Suppressor macrophage treated with lipopolysaccharide for 4 hours (primary cell): ENCODE measurements at regions not wholly inside any gene's neighbourhood (a gene's known extent, or its start where the extent isn't known, plus 50 kb on each side); places are given as distances from the start of the nearest gene placed in this dataset.

Source experiments
- DNase-seq: peaks from one replicate; pipeline ENCODE4 v3.0.0-alpha.2; 2020

DNA sequence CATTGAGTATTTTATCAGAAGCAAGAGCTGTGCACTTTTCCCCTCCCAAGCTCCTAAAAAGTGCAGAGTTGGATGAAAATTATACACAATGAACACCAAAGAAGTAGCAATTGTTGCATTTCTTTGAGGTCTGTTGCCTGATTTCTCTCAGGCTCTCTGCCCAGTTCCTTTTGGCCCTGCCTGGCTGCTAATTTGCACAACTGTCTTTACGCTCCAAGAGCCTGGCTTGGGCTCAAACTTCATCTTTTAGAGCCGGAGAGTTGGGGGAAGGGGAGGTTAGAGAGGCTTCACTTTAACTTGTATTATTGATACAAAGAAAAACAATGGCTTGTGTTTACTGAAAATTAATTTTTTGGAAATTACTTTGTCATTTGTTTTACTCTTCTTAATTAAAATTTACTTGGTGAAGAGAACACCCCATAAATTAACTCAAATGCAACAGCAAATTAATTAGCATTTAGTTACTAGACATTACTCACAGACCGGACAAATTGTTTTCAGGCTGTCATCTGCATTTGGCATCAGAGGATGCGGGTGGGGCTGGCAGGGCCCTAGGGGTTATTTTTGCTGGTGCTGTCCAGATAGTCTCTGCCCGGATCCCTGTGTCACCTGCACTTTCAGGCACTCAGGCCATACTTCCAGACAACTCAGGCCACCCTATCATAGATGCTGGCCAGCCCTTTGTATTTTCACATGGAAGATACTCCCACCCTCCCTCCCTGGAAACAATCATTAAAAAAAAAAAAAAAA is 407.3 kb downstream of the NXPE2 start:
- no peak for DNase-seq

DNA sequence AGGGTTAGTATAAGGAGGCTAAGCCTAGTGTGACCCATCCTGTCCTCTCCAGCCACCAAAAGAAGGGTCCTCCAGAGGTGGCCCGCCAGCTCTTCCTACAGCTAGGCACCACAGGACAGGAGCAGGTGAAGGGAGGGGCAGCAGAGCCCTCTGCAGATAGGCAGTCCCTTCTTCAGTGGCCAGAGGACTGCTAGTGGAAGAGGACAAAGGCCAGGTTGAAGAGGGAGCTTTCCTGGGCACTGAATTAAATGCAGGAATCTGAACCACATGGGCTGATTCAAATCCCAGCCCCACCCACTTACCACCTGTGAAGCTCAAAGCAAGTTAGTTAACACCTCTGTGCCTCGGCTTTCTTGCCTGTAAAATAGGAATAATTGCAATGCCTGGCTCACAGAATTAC is 409.5 kb downstream of the NXPE2 start:
- DNase-seq = no peak

DNA sequence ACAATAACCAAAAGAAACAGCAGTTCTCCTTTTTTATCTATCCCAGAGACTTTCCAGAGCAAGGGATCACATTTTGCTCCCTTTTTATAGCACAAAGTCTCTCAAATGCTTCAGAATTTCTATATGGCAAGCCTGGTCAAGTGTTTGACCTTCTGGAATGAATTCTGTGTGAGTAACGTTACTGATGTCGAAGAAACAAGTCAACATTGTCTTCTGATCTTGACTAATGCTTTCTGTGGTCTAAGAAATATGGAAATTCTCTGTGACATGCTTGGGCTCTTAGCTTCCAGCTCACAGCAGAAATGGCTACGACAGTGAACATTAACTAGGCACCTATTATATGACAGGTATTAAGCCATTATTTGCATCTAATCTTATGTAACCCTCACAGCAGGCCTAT is 411.7 kb downstream of the CADM1 start:
- no peak for DNase-seq

DNA sequence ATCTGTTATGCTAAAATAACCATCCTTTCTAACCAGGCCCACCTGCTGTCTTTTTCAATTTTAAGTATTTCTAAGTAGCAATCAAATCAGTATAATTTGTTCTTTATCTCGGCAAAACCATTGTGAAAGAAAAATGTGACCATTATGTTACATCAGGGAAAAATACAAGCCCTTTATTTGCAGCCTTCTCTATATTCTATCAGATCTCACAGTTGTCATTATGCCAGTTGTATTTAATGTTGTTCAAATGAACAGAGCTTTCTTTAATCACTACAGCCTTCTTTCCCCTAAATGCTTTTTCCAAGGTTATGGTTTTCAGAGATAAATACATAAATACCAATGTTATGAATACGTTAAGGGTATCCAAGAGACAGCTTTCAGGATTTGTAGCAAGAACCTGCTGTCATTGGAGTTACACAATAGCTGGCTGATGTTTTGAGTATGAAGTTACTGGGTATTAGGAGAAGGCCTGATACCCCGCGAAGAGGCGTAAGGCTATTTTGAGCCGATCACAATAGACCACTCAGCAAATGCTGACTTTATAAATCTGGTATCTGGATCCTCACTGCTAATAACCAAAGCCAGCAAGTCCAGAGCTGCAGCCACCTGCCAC is 406.3 kb downstream of the CADM1 start:
- DNase-seq = no peak

GRCh38 chr11:115100706-115101105 is 403.5 kb downstream of the CADM1 start:
- no peak for DNase-seq

DNA sequence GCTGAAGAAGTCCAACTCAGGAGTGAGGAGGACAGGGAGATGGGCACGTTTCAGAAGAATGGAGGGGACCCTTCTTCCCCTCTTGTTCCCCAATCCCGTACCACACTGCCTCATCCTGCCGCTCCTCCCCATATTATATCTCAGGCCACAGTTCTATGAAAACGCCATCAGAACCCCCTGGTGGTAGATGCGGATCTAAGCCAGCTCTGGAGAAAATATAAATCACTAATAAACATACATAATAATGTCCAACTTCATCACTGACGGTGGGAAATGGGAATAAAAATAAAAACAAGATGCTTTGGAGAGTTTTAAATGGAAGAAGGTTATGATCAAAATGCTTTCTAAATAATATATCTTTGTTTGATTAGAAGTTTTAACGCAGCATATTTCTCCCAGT is 400.3 kb downstream of the CADM1 start:
- no peak for DNase-seq

DNA sequence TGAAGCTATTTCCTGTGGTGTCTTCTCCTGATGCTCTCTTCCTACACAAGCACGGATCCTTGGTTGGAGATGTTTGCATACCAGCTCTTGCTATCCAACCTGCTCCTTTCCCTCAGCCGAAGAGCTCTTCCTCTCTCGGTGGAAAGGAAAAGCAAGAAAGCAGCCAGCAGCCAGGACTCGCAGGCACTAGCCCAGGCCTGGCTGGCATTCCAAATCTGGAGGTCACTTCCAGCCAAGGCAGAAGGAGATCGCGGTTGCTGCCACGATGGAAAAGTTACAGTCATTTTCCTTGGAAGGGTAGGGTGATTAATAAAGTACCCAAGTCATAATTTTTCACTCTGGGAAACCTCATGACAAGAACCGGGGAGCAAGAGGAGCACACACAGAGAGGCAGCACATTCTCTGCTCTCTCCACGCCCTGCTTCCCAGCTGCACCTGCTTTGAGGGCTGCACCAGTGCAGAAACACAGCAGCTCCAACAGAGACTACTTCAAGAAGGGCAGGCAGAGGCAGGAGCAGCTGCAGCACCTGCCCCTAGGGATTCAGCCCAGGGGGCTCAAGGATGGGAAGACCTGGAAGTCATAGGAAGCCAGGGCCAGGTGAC is 399.3 kb downstream of the CADM1 start:
- no peak for DNase-seq

- no peak for DNase-seq
These were observed 393.1 kb downstream of the CADM1 start for GRCh38 chr11:115111066-115111465.

GRCh38 chr11:115112754-115113153 is 391.5 kb downstream of the CADM1 start:
- no peak for DNase-seq

GRCh38 chr11:115117956-115118493 is 386.2 kb downstream of the CADM1 start:
- DNase-seq = no peak

DNA sequence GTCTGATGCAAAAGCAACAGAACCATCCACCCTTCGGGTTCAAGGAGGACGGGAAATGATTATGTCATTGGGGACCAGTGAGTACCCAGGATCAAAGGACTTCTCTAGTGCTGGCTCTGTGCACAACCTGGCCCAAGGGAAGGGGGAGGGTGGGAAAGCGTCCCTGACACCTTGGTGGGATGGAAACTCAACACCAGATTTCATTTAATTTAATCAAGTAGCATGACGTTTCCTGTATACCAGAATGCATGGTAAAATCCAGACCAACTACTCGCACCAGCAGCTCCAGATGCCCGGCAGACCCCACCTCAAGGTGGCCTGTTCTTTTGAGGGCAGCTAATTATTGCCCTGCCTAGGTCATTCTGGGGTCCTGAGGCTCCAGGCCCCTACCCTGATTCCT is 385.1 kb downstream of the CADM1 start:
- DNase-seq = no peak
